HEK293 (cell line): ENCODE measurements at regions not wholly inside any gene's neighbourhood (a gene's known extent, or its start where the extent isn't known, plus 50 kb on each side); places are given as distances from the start of the nearest gene placed in this dataset.

Experiments
- CTCF ChIA-PET: fragments of 350-600 bp; formaldehyde crosslinking; extraction: SDS; loops from one replicate; lab custom pipeline; 2021; ENCODE audit warnings: antibody characterized with exemption; lab: Yijun Ruan, JAX
- POLR2A ChIA-PET: fragments of 300-600 bp; formaldehyde crosslinking; extraction: SDS; loops from one replicate; lab custom pipeline; 2020; ENCODE audit warnings: antibody characterized with exemption, inconsistent platforms; lab: Yijun Ruan, JAX
- H3K27ac ChIP-seq: fragments of 200-500 bp; sonication (Bioruptor generic); 2 replicates; pipeline ENCODE4 v1.5.1; 2014; ENCODE audit warnings: low read depth, low read length, control low read depth, inconsistent platforms; ENCODE audit errors: extremely low read depth
- H3K36me3 ChIP-seq, 2 experiments: fragments of 200-500 bp in 1 of 2; sonication (Bioruptor generic) in 1 of 2; 1 replicate in 1 of 2; 2 replicates in 1 of 2; pipeline ENCODE4 v1.5.1; 2014 to 2017; ENCODE audit warnings: inconsistent platforms in 2 of 2, low read length in 2 of 2; ENCODE audit not compliant: control insufficient read depth in 2 of 2, insufficient read depth in 1 of 2
- H3K4me1 ChIP-seq: fragments of 200-500 bp; sonication (Bioruptor generic); 2 replicates; pipeline ENCODE4 v1.5.1; 2014; ENCODE audit warnings: mild to moderate bottlenecking, low read length, inconsistent platforms; ENCODE audit not compliant: control insufficient read depth, insufficient read depth
- H3K4me3 ChIP-seq: 2 replicates; pipeline ENCODE4 v1.5.1; 2011; ENCODE audit warnings: low read depth, mild to moderate bottlenecking, control low read depth, low read length, moderate library complexity
- H3K9me3 ChIP-seq: fragments of 200-500 bp; sonication (Bioruptor generic); 2 replicates; pipeline ENCODE4 v1.5.1; 2014; ENCODE audit warnings: low read depth, low read length, inconsistent platforms; ENCODE audit not compliant: control insufficient read depth, insufficient read depth
- GFI1B ChIP-seq: fragments of 450-650 bp; formaldehyde crosslinking; IDR thresholded peaks from 2 replicates; pipeline ENCODE4 v1.5.1; 2016; ENCODE audit warnings: missing biosample characterization, missing genetic modification characterization
- GLI4 ChIP-seq: fragments of 450-650 bp; formaldehyde crosslinking; IDR thresholded peaks from 2 replicates; pipeline ENCODE4 v1.5.1; 2016; ENCODE audit warnings: missing biosample characterization, missing genetic modification characterization
- GLIS1 ChIP-seq: fragments of 450-650 bp; formaldehyde crosslinking; IDR thresholded peaks from 2 replicates; pipeline ENCODE4 v1.5.1; 2016; ENCODE audit warnings: missing biosample characterization, missing genetic modification characterization
- SP7 ChIP-seq: fragments of 450-650 bp; formaldehyde crosslinking; IDR thresholded peaks from 2 replicates; pipeline ENCODE4 v1.5.1; 2016; ENCODE audit warnings: missing biosample characterization, missing genetic modification characterization
- WT1 ChIP-seq: fragments of 450-650 bp; formaldehyde crosslinking; IDR thresholded peaks from 2 replicates; pipeline ENCODE4 v1.5.1; 2016; ENCODE audit warnings: missing biosample characterization, missing genetic modification characterization
- ZBTB21 ChIP-seq: fragments of 450-650 bp; formaldehyde crosslinking; IDR thresholded peaks from 2 replicates; pipeline ENCODE4 v1.5.1; 2017; ENCODE audit warnings: missing biosample characterization, missing genetic modification characterization
- ZEB2 ChIP-seq: fragments of 450-650 bp; formaldehyde crosslinking; IDR thresholded peaks from 2 replicates; pipeline ENCODE4 v1.5.1; 2016; ENCODE audit warnings: missing biosample characterization, missing genetic modification characterization
- ZNF174 ChIP-seq: fragments of 450-650 bp; formaldehyde crosslinking; IDR thresholded peaks from 2 replicates; pipeline ENCODE4 v1.5.0; 2017; ENCODE audit warnings: missing biosample characterization, mild to moderate bottlenecking, missing genetic modification characterization
- ZNF221 ChIP-seq: fragments of 450-650 bp; formaldehyde crosslinking; IDR thresholded peaks from 2 replicates; pipeline ENCODE4 v1.5.1; 2017; ENCODE audit warnings: missing biosample characterization, missing genetic modification characterization, borderline replicate concordance
- ZNF48 ChIP-seq: fragments of 450-650 bp; formaldehyde crosslinking; IDR thresholded peaks from 2 replicates; pipeline ENCODE4 v1.5.1; 2016; ENCODE audit warnings: missing biosample characterization, missing genetic modification characterization
- ZNF623 ChIP-seq: fragments of 450-650 bp; formaldehyde crosslinking; IDR thresholded peaks from 2 replicates; pipeline ENCODE4 v1.5.1; 2016; ENCODE audit warnings: missing biosample characterization, missing genetic modification characterization
- ZNF624 ChIP-seq: fragments of 450-650 bp; formaldehyde crosslinking; IDR thresholded peaks from 2 replicates; pipeline ENCODE4 v1.5.1; 2017; ENCODE audit warnings: missing biosample characterization, missing genetic modification characterization
- ZNF626 ChIP-seq: fragments of 450-650 bp; sonication (Bioruptor Pico); formaldehyde crosslinking; IDR thresholded peaks from 2 replicates; pipeline ENCODE4 v1.5.1; 2018; ENCODE audit warnings: missing biosample characterization, missing genetic modification characterization, inconsistent platforms
- ZNF791 ChIP-seq: fragments of 450-650 bp; formaldehyde crosslinking; IDR thresholded peaks from 2 replicates; pipeline ENCODE4 v1.5.1; 2016; ENCODE audit warnings: missing biosample characterization, missing genetic modification characterization
- ZNF843 ChIP-seq: fragments of 450-650 bp; formaldehyde crosslinking; IDR thresholded peaks from 2 replicates; pipeline ENCODE4 v1.5.1; 2016; ENCODE audit warnings: missing biosample characterization, missing genetic modification characterization
- ZSCAN16 ChIP-seq: fragments of 450-650 bp; formaldehyde crosslinking; IDR thresholded peaks from 2 replicates; pipeline ENCODE4 v1.5.1; 2016; ENCODE audit warnings: missing biosample characterization, missing genetic modification characterization
- TF ChIP-seq, protein P1 (sequence below): fragments of 450-650 bp; formaldehyde crosslinking; IDR thresholded peaks from 2 replicates; pipeline ENCODE4 v1.5.1; 2016; ENCODE audit warnings: missing biosample characterization, missing genetic modification characterization
- TF ChIP-seq, protein P2 (sequence below): fragments of 450-650 bp; formaldehyde crosslinking; IDR thresholded peaks from 2 replicates; pipeline ENCODE4 v1.5.1; 2016; ENCODE audit warnings: missing biosample characterization, missing genetic modification characterization
- TF ChIP-seq, protein P3 (sequence below): fragments of 450-650 bp; formaldehyde crosslinking; IDR thresholded peaks from 2 replicates; pipeline ENCODE4 v1.5.1; 2016; ENCODE audit warnings: missing biosample characterization, missing genetic modification characterization
- TF ChIP-seq, protein P4 (sequence below): fragments of 450-650 bp; formaldehyde crosslinking; IDR thresholded peaks from 2 replicates; pipeline ENCODE4 v1.5.1; 2016; ENCODE audit warnings: missing biosample characterization, missing genetic modification characterization
- TF ChIP-seq, protein P5 (sequence below): IDR thresholded peaks from 2 replicates; pipeline ENCODE4 v1.6.1; 2011; ENCODE audit warnings: mild to moderate bottlenecking, low read depth, low read length, borderline replicate concordance

DNA sequence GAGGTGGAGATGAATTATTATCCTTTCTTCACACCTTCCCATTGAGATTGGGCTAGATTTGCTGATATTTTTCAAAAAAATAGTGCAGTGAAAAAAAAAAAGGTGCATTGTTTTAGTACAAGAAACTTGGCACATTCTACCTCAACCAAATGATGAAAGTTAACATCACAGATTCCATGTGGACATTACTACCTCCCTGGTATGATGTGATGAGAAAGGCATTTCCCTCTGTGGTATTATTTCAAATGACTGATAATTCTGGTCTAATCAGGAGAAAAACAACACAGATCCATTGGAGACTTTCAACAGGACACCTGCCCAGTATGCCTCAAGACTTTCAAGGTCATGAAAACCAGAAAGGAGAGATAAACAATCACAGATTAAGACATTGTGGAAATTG lies 313.4 kb downstream of the BCHE start (continued):
- TF ChIP-seq, protein P1, sequence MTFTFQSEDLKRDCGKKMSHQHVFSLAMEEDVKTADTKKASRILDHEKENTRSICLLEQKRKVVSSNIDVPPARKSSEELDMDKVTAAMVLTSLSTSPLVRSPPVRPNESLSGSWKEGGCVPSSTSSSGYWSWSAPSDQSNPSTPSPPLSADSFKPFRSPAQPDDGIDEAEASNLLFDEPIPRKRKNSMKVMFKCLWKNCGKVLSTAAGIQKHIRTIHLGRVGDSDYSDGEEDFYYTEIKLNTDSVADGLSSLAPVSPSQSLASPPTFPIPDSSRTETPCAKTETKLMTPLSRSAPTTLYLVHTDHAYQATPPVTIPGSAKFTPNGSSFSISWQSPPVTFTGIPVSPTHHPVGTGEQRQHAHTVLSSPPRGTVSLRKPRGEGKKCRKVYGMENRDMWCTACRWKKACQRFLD (tag by site-specific recombination) = no peak
- TF ChIP-seq, protein P2, sequence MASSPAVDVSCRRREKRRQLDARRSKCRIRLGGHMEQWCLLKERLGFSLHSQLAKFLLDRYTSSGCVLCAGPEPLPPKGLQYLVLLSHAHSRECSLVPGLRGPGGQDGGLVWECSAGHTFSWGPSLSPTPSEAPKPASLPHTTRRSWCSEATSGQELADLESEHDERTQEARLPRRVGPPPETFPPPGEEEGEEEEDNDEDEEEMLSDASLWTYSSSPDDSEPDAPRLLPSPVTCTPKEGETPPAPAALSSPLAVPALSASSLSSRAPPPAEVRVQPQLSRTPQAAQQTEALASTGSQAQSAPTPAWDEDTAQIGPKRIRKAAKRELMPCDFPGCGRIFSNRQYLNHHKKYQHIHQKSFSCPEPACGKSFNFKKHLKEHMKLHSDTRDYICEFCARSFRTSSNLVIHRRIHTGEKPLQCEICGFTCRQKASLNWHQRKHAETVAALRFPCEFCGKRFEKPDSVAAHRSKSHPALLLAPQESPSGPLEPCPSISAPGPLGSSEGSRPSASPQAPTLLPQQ = no peak
- no peak for TF ChIP-seq SP7 (tag by site-specific recombination)

DNA sequence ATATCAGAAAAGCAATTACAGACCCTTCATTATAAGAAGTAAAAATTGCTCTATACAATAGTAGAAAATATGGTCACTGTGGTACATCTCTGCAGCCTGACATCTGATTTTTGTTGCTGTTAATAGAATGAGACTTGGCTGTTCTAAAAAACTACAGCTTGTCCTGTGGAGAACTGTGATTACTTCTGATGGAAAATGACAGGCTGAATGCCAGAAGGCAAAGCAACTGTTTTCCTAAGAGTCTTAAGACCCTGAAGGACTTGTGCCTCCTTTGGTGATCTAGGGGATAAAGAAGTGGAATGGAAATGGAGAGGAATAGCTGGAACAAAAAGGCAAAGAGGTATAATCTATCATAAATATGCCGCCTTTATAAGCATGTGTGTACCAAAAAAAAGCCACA lies 314.8 kb downstream of the BCHE start:
- TF ChIP-seq WT1 (tag by site-specific recombination) = no peak
- no peak for TF ChIP-seq ZNF626 (tag by site-specific recombination)
- TF ChIP-seq ZNF174 (tag by site-specific recombination) = no peak
- TF ChIP-seq, protein P3, sequence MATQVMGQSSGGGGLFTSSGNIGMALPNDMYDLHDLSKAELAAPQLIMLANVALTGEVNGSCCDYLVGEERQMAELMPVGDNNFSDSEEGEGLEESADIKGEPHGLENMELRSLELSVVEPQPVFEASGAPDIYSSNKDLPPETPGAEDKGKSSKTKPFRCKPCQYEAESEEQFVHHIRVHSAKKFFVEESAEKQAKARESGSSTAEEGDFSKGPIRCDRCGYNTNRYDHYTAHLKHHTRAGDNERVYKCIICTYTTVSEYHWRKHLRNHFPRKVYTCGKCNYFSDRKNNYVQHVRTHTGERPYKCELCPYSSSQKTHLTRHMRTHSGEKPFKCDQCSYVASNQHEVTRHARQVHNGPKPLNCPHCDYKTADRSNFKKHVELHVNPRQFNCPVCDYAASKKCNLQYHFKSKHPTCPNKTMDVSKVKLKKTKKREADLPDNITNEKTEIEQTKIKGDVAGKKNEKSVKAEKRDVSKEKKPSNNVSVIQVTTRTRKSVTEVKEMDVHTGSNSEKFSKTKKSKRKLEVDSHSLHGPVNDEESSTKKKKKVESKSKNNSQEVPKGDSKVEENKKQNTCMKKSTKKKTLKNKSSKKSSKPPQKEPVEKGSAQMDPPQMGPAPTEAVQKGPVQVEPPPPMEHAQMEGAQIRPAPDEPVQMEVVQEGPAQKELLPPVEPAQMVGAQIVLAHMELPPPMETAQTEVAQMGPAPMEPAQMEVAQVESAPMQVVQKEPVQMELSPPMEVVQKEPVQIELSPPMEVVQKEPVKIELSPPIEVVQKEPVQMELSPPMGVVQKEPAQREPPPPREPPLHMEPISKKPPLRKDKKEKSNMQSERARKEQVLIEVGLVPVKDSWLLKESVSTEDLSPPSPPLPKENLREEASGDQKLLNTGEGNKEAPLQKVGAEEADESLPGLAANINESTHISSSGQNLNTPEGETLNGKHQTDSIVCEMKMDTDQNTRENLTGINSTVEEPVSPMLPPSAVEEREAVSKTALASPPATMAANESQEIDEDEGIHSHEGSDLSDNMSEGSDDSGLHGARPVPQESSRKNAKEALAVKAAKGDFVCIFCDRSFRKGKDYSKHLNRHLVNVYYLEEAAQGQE = no peak
- no peak for TF ChIP-seq ZNF624 (tag by site-specific recombination)
- no peak for TF ChIP-seq ZBTB21 (tag by site-specific recombination)
- TF ChIP-seq ZNF623 (tag by site-specific recombination) = no peak

DNA sequence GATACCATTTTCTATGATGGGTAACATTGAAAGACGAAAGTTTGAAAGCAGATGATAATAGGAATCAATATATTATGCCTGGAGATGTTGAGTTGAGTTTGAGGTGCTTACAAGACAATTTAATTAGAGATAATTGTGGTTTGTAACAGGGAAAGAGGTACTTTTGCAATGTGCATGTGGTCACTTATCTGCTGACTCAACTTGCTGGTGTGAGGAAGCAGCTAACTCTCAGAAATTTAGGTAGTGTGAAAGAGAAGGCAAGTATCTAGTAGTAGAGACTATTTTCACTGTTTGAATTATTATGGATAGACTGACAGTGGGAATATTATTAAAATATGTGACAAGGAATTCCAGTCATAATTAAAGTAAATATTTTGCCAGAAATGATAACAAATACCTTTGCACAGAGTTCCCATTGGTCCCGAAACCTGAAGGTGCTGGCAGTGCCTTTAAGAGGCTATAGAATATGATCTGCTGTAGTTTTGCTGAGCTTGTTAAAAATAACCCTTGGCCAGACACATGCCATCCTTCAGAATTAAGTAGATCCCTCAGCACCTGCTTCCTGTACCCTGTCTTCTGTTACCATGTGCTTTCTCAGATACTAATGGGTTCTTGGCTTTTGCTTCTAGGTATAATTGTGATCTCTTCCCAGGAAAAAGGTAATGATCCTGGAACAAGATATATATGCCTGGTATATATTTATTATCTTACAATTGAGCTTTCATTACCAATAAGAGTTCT lies 315.9 kb downstream of the BCHE start:
- CTCF ChIA-PET = interaction anchor here (0.5 kb wide), 1 partner anchor 1549 kb away, joined by 3 read pairs; no protein-coding TSS in a partner anchor
- POLR2A ChIA-PET = no interaction called here
- no peak overlapping the region for H3K27ac ChIP-seq
- H3K4me1 ChIP-seq = no peaks in the 10 kb centered on the region
- no peaks in the 10 kb centered on the region for H3K9me3 ChIP-seq
- no peak overlapping the region for H3K4me3 ChIP-seq
- H3K36me3 ChIP-seq = no peaks in the 10 kb centered on the region
- TF ChIP-seq ZNF791 (tag by site-specific recombination) (no peak), ZEB2 (tag by site-specific recombination) (no peak), ZSCAN16 (no peak), ZNF48 (tag by site-specific recombination) (no peak), GLI4 (tag by site-specific recombination) (no peak), GFI1B (tag by site-specific recombination) (no peak), ZNF221 (tag by site-specific recombination) (no peak), GLIS1 (no peak), ZNF843 (tag by site-specific recombination) (no peak)
- TF ChIP-seq, protein P4, sequence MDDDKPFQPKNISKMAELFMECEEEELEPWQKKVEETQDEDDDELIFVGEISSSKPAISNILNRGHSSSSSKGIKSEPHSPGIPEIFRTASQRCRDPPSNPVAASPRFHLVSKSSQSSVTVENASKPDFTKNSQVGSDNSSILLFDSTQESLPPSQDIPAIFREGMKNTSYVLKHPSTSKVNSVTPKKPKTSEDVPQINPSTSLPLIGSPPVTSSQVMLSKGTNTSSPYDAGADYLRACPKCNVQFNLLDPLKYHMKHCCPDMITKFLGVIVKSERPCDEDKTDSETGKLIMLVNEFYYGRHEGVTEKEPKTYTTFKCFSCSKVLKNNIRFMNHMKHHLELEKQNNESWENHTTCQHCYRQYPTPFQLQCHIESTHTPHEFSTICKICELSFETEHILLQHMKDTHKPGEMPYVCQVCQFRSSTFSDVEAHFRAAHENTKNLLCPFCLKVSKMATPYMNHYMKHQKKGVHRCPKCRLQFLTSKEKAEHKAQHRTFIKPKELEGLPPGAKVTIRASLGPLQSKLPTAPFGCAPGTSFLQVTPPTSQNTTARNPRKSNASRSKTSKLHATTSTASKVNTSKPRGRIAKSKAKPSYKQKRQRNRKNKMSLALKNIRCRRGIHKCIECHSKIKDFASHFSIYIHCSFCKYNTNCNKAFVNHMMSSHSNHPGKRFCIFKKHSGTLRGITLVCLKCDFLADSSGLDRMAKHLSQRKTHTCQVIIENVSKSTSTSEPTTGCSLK (tag by site-specific recombination) = no peak
- TF ChIP-seq, protein P5, sequence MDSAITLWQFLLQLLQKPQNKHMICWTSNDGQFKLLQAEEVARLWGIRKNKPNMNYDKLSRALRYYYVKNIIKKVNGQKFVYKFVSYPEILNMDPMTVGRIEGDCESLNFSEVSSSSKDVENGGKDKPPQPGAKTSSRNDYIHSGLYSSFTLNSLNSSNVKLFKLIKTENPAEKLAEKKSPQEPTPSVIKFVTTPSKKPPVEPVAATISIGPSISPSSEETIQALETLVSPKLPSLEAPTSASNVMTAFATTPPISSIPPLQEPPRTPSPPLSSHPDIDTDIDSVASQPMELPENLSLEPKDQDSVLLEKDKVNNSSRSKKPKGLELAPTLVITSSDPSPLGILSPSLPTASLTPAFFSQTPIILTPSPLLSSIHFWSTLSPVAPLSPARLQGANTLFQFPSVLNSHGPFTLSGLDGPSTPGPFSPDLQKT = no peak

More for the DNA sequence above, 314.8 kb downstream of the BCHE start:
- no peaks in the 10 kb centered on the region for H3K9me3 ChIP-seq
- H3K27ac ChIP-seq = no peak overlapping the region
- ChIA-PET POLR2A (no interaction called here), CTCF (no interaction called here)
- no peaks in the 10 kb centered on the region for H3K36me3 ChIP-seq
- H3K4me1 ChIP-seq = no peaks in the 10 kb centered on the region
- no peak overlapping the region for H3K4me3 ChIP-seq
